Peyer's patch (tissue), 4 donors: ENCODE measurements at regions not wholly inside any gene's neighbourhood (a gene's known extent, or its start where the extent isn't known, plus 50 kb on each side); places are given as distances from the start of the nearest gene placed in this dataset.

Experiments used
- DNase-seq, 3 donors: peaks; one replicate each; pipeline ENCODE4 v3.0.0-alpha.2; 2017 to 2019
- H3K27ac ChIP-seq, 4 donors: fragments of 200-600 bp; sonication (generic); one replicate each; pipeline ENCODE4 v1.5.1; 2016 to 2019
- H3K27me3 ChIP-seq, 2 donors: fragments of 200-600 bp; sonication (generic); one replicate each; pipeline ENCODE4 v1.5.1; 2019
- H3K36me3 ChIP-seq, 3 donors: fragments of 200-600 bp; sonication (generic); one replicate each; pipeline ENCODE4 v1.5.1; 2016 to 2019
- H3K4me1 ChIP-seq, 4 donors: fragments of 200-600 bp; sonication (generic); one replicate each; pipeline ENCODE4 v1.5.1; 2016 to 2019
- H3K4me3 ChIP-seq, 4 donors: fragments of 200-600 bp; sonication (generic); 1 replicate in 3 of 4; 2 replicates in 1 of 4; pipeline ENCODE4 v1.5.1; 2016 to 2019; ENCODE audit warnings: mild to moderate bottlenecking in 1 of 4
- H3K9me3 ChIP-seq, 4 donors: fragments of 200-600 bp; sonication (generic); one replicate each; pipeline ENCODE4 v1.5.1; 2016 to 2019; ENCODE audit warnings: mild to moderate bottlenecking in 1 of 4
- POLR2A ChIP-seq, 2 donors: fragments of 450-650 bp; IDR thresholded peaks; one replicate each; pipeline ENCODE4 v1.5.1; 2017; ENCODE audit warnings: antibody characterized with exemption in 2 of 2, mild to moderate bottlenecking in 2 of 2, moderate library complexity in 2 of 2
- TF ChIP-seq, protein P1 (sequence below), 6 experiments: fragments of 450-650 bp in 4 of 6; fragments of 200-600 bp in 2 of 6; sonication (generic) in 1 of 6; IDR thresholded peaks; one replicate each; pipeline ENCODE4 v1.5.1; 2017 to 2019; ENCODE audit warnings: antibody characterized with exemption in 6 of 6, mild to moderate bottlenecking in 3 of 6, moderate library complexity in 1 of 6

DNA sequence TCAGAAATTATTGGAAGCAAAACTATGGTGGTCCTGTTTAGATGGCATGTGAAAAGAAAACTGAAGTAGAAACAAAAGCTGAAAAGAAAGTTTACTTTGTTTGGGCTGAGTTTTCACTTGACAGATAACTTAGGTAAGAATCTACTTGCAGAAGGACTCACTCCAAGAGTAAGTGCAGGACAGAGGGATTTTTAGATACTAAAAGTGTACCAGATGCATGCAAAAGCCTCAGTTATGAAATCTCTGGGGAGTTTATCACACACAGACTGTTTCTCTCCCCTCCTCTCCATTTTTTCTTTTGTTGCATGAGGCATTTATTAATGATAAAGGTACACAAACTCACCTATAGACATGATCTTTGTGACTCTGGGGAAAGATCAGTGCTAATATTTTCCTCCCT is 127.5 kb upstream of the GIMD1 start:
- no peak for DNase-seq
- Histone ChIP-seq H3K27ac (no peak overlapping the region), H3K9me3 (no peaks in the 10 kb centered on the region), H3K27me3 (no peaks in the 10 kb centered on the region), H3K4me1 (no peaks in the 10 kb centered on the region), H3K36me3 (no peaks in the 10 kb centered on the region), H3K4me3 (no peak overlapping the region)
- TF ChIP-seq, protein P1, sequence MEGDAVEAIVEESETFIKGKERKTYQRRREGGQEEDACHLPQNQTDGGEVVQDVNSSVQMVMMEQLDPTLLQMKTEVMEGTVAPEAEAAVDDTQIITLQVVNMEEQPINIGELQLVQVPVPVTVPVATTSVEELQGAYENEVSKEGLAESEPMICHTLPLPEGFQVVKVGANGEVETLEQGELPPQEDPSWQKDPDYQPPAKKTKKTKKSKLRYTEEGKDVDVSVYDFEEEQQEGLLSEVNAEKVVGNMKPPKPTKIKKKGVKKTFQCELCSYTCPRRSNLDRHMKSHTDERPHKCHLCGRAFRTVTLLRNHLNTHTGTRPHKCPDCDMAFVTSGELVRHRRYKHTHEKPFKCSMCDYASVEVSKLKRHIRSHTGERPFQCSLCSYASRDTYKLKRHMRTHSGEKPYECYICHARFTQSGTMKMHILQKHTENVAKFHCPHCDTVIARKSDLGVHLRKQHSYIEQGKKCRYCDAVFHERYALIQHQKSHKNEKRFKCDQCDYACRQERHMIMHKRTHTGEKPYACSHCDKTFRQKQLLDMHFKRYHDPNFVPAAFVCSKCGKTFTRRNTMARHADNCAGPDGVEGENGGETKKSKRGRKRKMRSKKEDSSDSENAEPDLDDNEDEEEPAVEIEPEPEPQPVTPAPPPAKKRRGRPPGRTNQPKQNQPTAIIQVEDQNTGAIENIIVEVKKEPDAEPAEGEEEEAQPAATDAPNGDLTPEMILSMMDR (IDR thresholded peaks at IDR 0.05), result no peak
- no peak for TF ChIP-seq POLR2A (IDR thresholded peaks at IDR 0.05)

DNA sequence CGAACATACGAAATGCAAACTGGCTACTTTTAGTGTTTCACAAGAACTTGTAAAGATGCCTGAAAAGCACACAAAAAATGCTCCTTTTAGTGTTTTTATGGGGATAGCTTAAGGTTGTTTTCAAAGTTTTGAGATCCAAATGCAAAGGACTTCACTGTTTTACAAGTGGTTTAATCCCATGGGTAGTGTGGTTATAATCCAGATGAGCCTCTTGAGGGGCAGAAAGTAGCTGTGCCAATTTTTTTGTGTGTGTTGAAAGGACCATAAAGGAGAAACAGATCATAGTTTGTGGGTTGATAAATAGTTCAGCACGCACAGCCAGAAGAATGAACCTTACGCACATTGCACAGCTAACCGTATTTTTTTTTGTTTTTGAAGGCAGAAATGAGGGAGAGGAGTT is 126.9 kb upstream of the GIMD1 start:
- Histone ChIP-seq H3K4me3 (no peak overlapping the region), H3K4me1 (no peaks in the 10 kb centered on the region), H3K9me3 (no peaks in the 10 kb centered on the region), H3K27me3 (no peaks in the 10 kb centered on the region), H3K36me3 (no peaks in the 10 kb centered on the region), H3K27ac (no peak overlapping the region)
- TF ChIP-seq, protein P1 (IDR thresholded peaks at IDR 0.05), result no peak
- TF ChIP-seq POLR2A (IDR thresholded peaks at IDR 0.05), result no peak
- DNase-seq, result no peak

DNA sequence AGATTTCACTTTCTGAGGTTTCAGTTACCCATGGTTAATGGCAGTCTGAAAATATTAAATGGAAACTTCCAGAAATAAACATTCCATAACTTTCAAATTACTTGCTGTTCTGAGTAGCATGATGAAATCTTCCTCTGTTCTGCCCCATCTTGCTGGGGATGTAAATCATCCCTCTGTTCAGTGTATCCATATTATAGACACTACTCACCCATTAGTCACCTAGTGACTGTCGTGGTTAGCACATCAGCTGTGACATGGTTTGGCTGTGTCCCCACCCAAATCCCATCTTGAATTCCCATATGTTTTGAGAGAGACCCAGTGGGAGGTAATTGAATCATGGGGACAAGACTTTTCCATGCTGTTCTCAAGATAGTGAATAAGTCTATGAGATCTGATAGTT is 125.5 kb upstream of the GIMD1 start:
- no peak for TF ChIP-seq POLR2A (IDR thresholded peaks at IDR 0.05)
- TF ChIP-seq, protein P1 (IDR thresholded peaks at IDR 0.05), result no peak
- no peaks in the 10 kb centered on the region for H3K4me1 ChIP-seq
- H3K27me3 ChIP-seq, result no peaks in the 10 kb centered on the region
- no peaks in the 10 kb centered on the region for H3K9me3 ChIP-seq
- H3K27ac ChIP-seq, result no peak overlapping the region
- no peak overlapping the region for H3K4me3 ChIP-seq
- no peak for DNase-seq
- H3K36me3 ChIP-seq, result no peaks in the 10 kb centered on the region

GRCh38 chr4:106493086-106493485 is 124.5 kb upstream of the GIMD1 start:
- no peaks in the 10 kb centered on the region for H3K36me3 ChIP-seq
- no peaks in the 10 kb centered on the region for H3K9me3 ChIP-seq
- no peaks in the 10 kb centered on the region for H3K27me3 ChIP-seq
- no peak for TF ChIP-seq POLR2A (IDR thresholded peaks at IDR 0.05)
- TF ChIP-seq, protein P1 (IDR thresholded peaks at IDR 0.05), result no peak
- H3K4me1 ChIP-seq, result no peaks in the 10 kb centered on the region
- no peak overlapping the region for H3K27ac ChIP-seq
- no peak overlapping the region for H3K4me3 ChIP-seq
- DNase-seq, result no peak

GRCh38 chr4:106486533-106486932 is 118.0 kb upstream of the GIMD1 start:
- Histone ChIP-seq H3K4me1 (no peaks in the 10 kb centered on the region), H3K4me3 (no peak overlapping the region), H3K9me3 (no peaks in the 10 kb centered on the region), H3K36me3 (no peaks in the 10 kb centered on the region), H3K27me3 (no peaks in the 10 kb centered on the region), H3K27ac (no peak overlapping the region)
- no peak for DNase-seq
- TF ChIP-seq, protein P1 (IDR thresholded peaks at IDR 0.05), result no peak
- TF ChIP-seq POLR2A (IDR thresholded peaks at IDR 0.05), result no peak

DNA sequence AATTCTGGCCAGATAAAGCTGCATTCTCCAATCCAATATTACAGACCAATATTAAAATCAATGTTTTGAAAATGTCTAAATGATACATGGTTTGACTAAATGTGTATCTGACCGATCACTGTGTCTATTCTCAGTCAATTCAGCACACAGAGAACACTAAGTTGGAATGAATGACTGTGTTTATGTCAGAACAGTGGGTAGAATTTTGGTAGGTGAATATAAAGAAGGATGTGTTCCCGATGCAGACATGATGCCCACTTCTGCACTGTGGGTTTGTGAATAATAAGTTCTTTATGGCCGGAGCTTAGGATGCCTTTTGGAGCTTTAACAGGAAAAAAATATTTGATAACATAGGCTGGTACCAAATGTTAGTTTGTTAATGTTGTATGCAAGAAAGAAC is 113.2 kb upstream of the GIMD1 start:
- Histone ChIP-seq H3K9me3 (no peaks in the 10 kb centered on the region), H3K4me3 (no peak overlapping the region), H3K27me3 (no peaks in the 10 kb centered on the region), H3K36me3 (no peaks in the 10 kb centered on the region), H3K4me1 (no peaks in the 10 kb centered on the region), H3K27ac (no peak overlapping the region)
- DNase-seq, result no peak
- TF ChIP-seq, protein P1 (IDR thresholded peaks at IDR 0.05), result no peak
- TF ChIP-seq POLR2A (IDR thresholded peaks at IDR 0.05), result no peak
